ENCODE measurements at regions not wholly inside any gene's neighbourhood (a gene's known extent, or its start where the extent isn't known, plus 50 kb on each side); places are given as distances from the start of the nearest gene placed in this dataset.

- TF ChIP-seq CTCF (IDR thresholded peaks at IDR 0.05; ENCODE audit: low read depth, low read length, poor library complexity, severe bottlenecking) = no peak
- TF ChIP-seq EZH2phosphoT487 (IDR thresholded peaks at IDR 0.05; ENCODE audit: borderline replicate concordance, low read length) = no peak
These were observed 355.2 kb downstream of the PBX1 start for GRCh38 chr1:164914208-164914607.
